Sigmoid colon (tissue), 4 donors: ENCODE measurements at regions not wholly inside any gene's neighbourhood (a gene's known extent, or its start where the extent isn't known, plus 50 kb on each side); places are given as distances from the start of the nearest gene placed in this dataset.

Source experiments
- CTCF ChIP-seq, 4 experiments: fragments of 450-650 bp in 3 of 4; fragments of 200-600 bp in 1 of 4; IDR thresholded peaks; one replicate each; pipeline ENCODE4 v1.5.1; 2016 to 2019; ENCODE audit warnings: antibody characterized with exemption in 4 of 4, mild to moderate bottlenecking in 3 of 4, moderate library complexity in 2 of 4
- POLR2AphosphoS5 ChIP-seq, 4 donors: sonication (generic); formaldehyde crosslinking; IDR thresholded peaks; one replicate each; pipeline ENCODE4 v1.6.1; 2017; ENCODE audit warnings: antibody characterized with exemption in 4 of 4

- TF ChIP-seq CTCF (IDR thresholded peaks at IDR 0.05): no peak
- no peak for TF ChIP-seq POLR2AphosphoS5 (IDR thresholded peaks at IDR 0.05)
These were observed 222.4 kb upstream of the ANKRD50 start for GRCh38 chr4:124934916-124935315.
